ENCODE measurements at regions not wholly inside any gene's neighbourhood (a gene's known extent, or its start where the extent isn't known, plus 50 kb on each side); places are given as distances from the start of the nearest gene placed in this dataset.

- TF ChIP-seq CTCF (IDR thresholded peaks at IDR 0.05) (no peak), POLR2A (IDR thresholded peaks at IDR 0.05) (no peak)
These were observed 53.5 kb upstream of the MED4 start for GRCh38 chr13:48148454-48148853.

Measured in esophagus squamous epithelium (tissue), 4 donors.